Upper lobe of right lung (tissue), 1 donor: ENCODE measurements at regions not wholly inside any gene's neighbourhood (a gene's known extent, or its start where the extent isn't known, plus 50 kb on each side); places are given as distances from the start of the nearest gene placed in this dataset.
"Not testable (repeated sequence)": the region's sequence is repeated elsewhere in the genome, so short reads cannot be mapped to it uniquely, and the experiment has no call there.

Source experiments
- ATAC-seq: fragments of 200-7000 bp; cut with Tn5 transposase; one replicate; pipeline ENCODE4 v1.9.1; 2020; ENCODE audit warnings: mild to moderate bottlenecking, moderate library complexity
- DNase-seq: peaks from one replicate; pipeline ENCODE4 v3.0.0-alpha.2; 2020
- H3K27ac ChIP-seq: fragments of 200-600 bp; one replicate; pipeline ENCODE4 v1.8.0; 2022
- H3K27me3 ChIP-seq: fragments of 200-600 bp; one replicate; pipeline ENCODE4 v1.8.0; 2022; ENCODE audit warnings: mild to moderate bottlenecking
- H3K36me3 ChIP-seq: fragments of 200-600 bp; one replicate; pipeline ENCODE4 v1.8.0; 2022
- H3K4me1 ChIP-seq: fragments of 200-600 bp; one replicate; pipeline ENCODE4 v1.8.0; 2022
- H3K4me3 ChIP-seq: fragments of 200-600 bp; one replicate; pipeline ENCODE4 v1.8.0; 2022; ENCODE audit warnings: mild to moderate bottlenecking
- H3K9me3 ChIP-seq: fragments of 200-600 bp; one replicate; pipeline ENCODE4 v1.8.0; 2022
- intact Hi-C: fragments of 100-400 bp; cut with DNase I; formaldehyde crosslinking; loops from one replicate; pipeline ENCODE4 v1.11.0; 2022
- TF ChIP-seq, protein P1 (sequence below): fragments of 200-600 bp; IDR thresholded peaks from one replicate; pipeline ENCODE4 v1.8.0; 2022; ENCODE audit warnings: antibody characterized with exemption
- donor health status: DM: no; HTN: yes; CAD: no; lungs with severe emphysema.

DNA sequence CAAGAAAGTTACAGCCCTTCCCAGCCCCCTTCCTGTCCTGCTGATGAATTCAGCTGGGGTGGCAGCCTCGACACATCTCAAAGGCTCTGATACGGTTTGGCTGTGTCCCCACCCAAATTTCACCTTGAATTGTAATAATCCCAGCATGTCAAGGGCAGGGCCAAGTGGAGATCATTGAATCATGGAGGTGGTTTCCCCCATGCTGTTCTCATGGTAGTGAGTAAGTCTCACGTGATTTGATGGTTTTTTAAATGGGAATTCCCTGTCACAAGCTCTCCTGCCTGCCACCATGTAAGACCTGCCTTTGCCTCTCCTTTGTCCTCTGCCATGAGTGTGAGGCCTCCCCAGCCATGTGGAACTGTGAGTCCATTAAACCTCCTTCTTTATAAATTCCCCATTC is 163.2 kb upstream of the FOXF1 start:
- Histone ChIP-seq H3K27ac (no peak overlapping the region), H3K4me3 (no peak overlapping the region), H3K4me1 (peaks cover 14% of the 10 kb centered on the region), H3K27me3 (peaks cover 13% of the 10 kb centered on the region), H3K36me3 (no peaks in the 10 kb centered on the region), H3K9me3 (no peaks in the 10 kb centered on the region)
- intact Hi-C loops = loop anchor here (10.0 kb wide), 1 partner anchor 168 kb away; the partner anchor contains the start of gene FOXF1
- TF ChIP-seq, protein P1, sequence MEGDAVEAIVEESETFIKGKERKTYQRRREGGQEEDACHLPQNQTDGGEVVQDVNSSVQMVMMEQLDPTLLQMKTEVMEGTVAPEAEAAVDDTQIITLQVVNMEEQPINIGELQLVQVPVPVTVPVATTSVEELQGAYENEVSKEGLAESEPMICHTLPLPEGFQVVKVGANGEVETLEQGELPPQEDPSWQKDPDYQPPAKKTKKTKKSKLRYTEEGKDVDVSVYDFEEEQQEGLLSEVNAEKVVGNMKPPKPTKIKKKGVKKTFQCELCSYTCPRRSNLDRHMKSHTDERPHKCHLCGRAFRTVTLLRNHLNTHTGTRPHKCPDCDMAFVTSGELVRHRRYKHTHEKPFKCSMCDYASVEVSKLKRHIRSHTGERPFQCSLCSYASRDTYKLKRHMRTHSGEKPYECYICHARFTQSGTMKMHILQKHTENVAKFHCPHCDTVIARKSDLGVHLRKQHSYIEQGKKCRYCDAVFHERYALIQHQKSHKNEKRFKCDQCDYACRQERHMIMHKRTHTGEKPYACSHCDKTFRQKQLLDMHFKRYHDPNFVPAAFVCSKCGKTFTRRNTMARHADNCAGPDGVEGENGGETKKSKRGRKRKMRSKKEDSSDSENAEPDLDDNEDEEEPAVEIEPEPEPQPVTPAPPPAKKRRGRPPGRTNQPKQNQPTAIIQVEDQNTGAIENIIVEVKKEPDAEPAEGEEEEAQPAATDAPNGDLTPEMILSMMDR = no peak
- DNase-seq (no peak), ATAC-seq (no peak)

DNA sequence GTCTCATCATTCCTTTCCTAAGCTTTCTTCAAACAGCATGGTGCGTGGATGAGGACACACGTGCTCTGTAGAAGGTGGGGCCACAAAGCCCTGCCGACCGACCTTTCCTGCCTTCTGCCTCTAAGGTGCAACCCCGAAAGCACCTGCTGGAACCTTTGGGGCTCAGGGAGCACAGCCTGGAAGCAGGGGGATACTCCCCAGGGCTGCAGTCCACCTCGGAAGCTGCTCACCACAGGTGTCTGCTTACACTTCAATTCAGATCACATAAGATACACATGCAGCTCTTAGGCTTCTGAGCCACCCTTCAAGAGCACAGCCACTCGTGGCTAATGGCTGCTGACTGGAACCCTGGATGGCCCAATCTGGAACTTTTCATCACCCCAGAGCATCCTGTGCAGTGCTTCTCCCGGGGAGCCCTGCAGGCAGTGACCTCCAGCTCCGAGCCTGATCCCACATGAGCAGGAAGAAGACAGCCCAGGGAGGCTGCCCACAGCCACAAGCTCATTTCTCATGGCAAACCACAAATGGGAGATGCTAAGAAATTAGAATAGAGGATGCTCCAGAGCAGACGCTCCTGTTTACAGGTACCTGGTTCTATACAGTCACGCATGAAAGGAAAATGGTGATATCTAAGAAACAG is 162.3 kb upstream of the FOXF1 start:
- no peak for DNase-seq
- TF ChIP-seq, protein P1 = no peak
- peaks cover 10% of the 10 kb centered on the region for H3K4me1 ChIP-seq
- H3K36me3 ChIP-seq = no peaks in the 10 kb centered on the region
- ATAC-seq = no peak
- H3K9me3 ChIP-seq = no peaks in the 10 kb centered on the region
- intact Hi-C loops = loop anchor here (10.0 kb wide), 1 partner anchor 167 kb away; the partner anchor contains the start of gene FOXF1
- no peak overlapping the region for H3K4me3 ChIP-seq
- no peak overlapping the region for H3K27ac ChIP-seq
- peaks cover 13% of the 10 kb centered on the region for H3K27me3 ChIP-seq

DNA sequence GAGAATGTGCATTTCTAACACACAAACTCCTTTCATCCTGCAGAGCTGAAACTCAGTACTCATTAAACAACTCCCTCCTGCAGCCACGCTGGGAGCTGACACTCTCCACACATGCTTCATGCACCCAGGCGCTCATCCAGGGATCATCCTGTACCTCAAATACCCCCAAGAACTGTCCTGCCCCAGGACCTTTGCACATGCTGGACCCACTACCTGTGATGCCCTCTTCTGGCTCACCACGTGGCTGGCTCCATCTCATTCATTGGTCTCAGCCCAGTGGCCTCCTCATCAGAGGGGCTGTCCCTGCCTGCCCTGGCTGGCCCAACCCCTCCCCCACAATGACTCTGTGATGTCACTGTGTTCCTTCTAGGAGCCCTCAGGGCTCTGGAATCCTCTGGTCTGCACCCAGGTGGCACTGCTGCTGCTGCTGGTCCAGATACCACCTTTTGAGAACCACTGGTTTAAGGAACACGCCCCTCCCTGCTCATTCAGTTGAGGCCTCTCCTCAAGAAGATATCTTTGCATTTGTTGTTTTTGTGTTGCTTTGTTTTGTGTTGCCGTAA is 160.9 kb upstream of the FOXF1 start:
- TF ChIP-seq, protein P1 = no peak
- H3K4me3 ChIP-seq = no peak overlapping the region
- H3K27me3 ChIP-seq = peaks cover 13% of the 10 kb centered on the region
- no peaks in the 10 kb centered on the region for H3K36me3 ChIP-seq
- no peak for ATAC-seq
- DNase-seq = no peak
- no peaks in the 10 kb centered on the region for H3K4me1 ChIP-seq
- no peak overlapping the region for H3K27ac ChIP-seq
- intact Hi-C loops = loop anchor here (10.0 kb wide), 1 partner anchor 165 kb away; the partner anchor contains the start of gene FOXF1
- H3K9me3 ChIP-seq = no peaks in the 10 kb centered on the region

DNA sequence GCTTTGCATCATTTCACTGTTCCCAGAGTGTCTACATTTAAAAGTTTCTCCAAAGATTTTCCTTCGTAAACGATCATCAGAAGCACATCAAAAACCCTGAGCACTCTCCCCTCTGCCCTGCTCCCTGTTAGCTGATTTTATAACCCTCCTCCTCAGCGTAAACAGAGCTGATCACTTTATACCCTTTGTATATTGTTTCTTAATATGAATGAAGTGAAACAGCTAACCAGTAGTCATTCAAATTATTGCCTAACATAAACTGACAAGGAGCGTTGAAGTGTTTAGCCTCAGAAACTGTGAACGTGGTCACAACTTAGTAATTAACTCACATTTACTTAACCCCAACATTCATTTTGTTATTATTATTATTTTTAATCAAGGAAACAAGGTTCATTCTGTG is 160.0 kb upstream of the FOXF1 start:
- Histone ChIP-seq H3K4me1 (no peaks in the 10 kb centered on the region), H3K36me3 (no peaks in the 10 kb centered on the region), H3K27ac (no peak overlapping the region), H3K27me3 (peaks cover 13% of the 10 kb centered on the region), H3K4me3 (no peak overlapping the region), H3K9me3 (no peaks in the 10 kb centered on the region)
- DNase-seq = no peak
- TF ChIP-seq, protein P1 = no peak
- ATAC-seq = no peak
- intact Hi-C loops = no loop called here

DNA sequence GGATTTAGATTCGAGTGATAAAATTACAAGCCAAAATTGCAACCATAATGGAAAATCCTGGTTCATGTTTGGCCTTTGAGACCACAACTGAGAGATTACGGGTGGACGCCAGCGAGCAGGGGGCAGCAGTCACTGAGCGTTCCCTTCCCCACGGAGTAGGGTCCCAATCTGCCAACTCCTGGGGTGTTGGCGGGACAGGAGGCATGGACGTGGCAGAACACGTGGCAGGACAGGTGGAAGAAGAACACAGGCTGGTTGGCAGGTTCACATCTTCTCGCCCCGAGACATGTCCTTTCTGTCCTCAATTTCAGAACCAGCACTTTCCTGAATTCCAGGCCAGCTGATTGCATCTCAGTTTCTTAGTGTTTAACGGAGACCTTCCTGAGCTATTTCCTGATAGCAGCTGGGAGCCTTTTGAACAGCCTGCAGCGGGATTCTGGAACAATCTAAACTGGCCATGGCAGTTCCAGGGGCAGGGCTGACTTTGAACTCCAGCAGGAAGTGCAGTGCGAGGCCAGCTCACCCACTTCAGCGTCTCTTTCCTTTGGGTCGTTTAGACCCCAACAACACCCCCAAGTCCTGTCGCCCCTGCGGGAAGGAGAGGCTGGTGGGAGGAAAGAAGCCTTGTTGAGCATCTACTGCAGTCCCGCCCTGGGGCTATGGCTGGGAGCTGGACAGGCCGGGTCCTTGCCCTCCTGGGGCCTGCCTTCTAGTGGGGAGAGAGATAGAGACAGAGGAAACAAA is 159.1 kb upstream of the FOXF1 start:
- Histone ChIP-seq H3K27ac (peak overlapping the region; percentile 60), H3K4me1 (no peaks in the 10 kb centered on the region), H3K36me3 (no peaks in the 10 kb centered on the region), H3K27me3 (peaks cover 13% of the 10 kb centered on the region), H3K4me3 (no peak overlapping the region), H3K9me3 (no peaks in the 10 kb centered on the region)
- intact Hi-C loops = no loop called here
- DNase-seq = no peak
- TF ChIP-seq, protein P1 = no peak
- ATAC-seq = peak; percentile 22

DNA sequence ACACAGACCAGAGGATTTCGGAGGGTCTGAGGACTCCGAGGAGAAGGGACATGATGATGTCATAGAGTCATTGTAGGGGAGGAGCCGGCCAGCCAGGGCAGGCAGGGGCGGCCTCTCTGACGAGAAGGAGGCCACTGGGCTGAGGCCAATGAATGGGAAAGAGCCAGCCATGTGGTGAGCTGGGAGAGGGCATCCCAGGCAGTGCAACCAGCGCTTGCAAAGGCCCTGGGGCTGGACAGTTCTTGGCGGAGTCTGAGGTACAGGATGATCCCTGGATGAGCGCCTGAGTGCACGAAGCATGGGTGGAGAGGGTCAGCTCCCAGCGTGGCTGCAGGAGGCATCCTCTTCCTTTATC is 158.6 kb upstream of the FOXF1 start:
- H3K4me1 ChIP-seq, intact Hi-C loops, H3K36me3 ChIP-seq, H3K9me3 ChIP-seq, DNase-seq, H3K4me3 ChIP-seq: not testable (repeated sequence)
- peak; percentile 29 for ATAC-seq
- peak overlapping the region; percentile 60 for H3K27ac ChIP-seq
- H3K27me3 ChIP-seq = peaks cover 13% of the 10 kb centered on the region
